NCI-H774 (cell line): ENCODE measurements at regions not wholly inside any gene's neighbourhood (a gene's known extent, or its start where the extent isn't known, plus 50 kb on each side); places are given as distances from the start of the nearest gene placed in this dataset.
"Not testable (repeated sequence)": the region's sequence is repeated elsewhere in the genome, so short reads cannot be mapped to it uniquely, and the experiment has no call there.

Experiments
- DNase-seq: peaks from one replicate; lab custom pipeline; 2025; lab: John Stamatoyannopoulos, UW

GRCh38 chr18:73681912-73682311, 465.7 kb downstream of the FBXO15 start:
- DNase-seq: no peak

GRCh38 chr18:73681398-73681797, 466.2 kb downstream of the FBXO15 start:
- DNase-seq: no peak

GRCh38 chr18:73679941-73680712, 467.5 kb downstream of the FBXO15 start:
- no peak for DNase-seq

DNA sequence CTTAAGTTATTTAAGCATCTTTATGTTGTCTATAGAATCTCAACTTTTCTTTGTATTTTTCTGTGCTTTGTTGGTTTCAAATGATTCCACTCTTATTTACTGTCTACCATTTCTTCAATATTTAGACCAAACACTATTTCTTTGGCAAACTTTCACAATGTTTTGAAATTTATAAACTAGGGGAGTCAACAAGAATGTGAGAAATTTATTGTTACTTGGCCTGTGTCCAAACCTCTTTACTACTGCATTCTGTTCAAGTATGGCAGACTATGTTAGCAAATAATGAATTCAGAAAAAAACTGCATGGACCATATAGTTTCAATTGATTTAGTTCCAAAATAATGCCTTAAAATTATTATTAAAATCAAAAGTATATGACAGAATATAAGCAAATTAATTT, 470.2 kb downstream of the FBXO15 start:
- DNase-seq: no peak

DNA sequence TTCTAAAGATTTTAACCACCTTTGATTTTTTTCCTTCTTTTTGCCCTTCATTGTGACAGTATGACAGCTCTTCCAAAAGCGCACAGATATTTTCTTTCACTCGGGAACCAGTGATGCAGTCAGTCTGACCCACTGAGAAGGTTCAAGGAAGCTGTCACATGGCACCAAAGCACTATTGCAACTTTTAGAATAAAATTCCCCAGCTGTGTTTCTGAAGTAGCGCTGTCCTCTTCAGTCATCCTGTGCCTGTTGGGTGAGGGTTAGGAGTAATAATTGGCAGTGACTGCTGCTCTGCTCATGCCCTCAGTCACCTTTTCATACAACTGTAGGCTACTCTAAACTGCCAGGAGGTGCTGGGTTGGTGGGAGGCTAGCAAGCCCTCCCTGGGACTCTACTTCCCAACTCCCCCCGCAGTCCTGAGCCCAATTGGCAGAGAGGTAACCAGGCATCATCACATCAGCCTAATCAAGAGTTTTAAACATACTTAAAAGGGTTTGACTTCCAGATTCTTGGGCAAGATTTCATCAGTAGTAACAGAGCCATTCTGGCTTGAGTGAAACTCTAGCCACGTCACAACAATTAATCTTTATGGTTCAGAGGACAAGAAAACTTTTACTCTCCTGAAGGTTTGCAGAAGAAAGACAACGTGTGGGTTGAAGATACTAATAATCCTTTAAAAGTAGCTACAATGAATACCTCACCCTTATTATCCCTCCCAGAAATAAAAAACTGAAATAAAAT, 473.3 kb downstream of the FBXO15 start:
- no peak for DNase-seq

DNA sequence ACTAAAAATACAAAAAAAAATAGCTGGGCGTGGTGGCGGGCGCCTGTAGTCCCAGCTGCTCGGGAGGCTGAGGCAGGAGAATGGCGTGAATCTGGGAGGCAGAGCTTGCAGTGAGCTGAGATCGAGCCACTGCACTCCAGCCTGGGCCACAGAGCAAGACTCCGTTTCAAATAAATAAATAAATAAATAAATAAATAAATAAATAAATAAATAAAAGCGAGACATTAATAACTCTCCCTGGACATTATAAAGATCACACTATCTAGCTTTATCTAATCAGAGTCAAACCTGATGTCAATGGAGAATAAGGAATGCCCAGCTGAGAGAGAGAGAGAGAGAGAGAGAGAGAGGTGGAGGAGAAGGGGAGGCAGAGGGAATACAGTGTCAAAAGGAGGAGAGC, 476.2 kb downstream of the FBXO15 start:
- not testable (repeated sequence) for DNase-seq

GRCh38 chr18:73670524-73670923, 477.1 kb downstream of the FBXO15 start:
- DNase-seq: no peak

- no peak for DNase-seq
These were observed 477.6 kb downstream of the FBXO15 start for GRCh38 chr18:73670039-73670438.

GRCh38 chr18:73669297-73669696, 478.3 kb downstream of the FBXO15 start:
- DNase-seq: no peak

GRCh38 chr18:73668051-73668450, 479.6 kb downstream of the FBXO15 start:
- no peak for DNase-seq

DNA sequence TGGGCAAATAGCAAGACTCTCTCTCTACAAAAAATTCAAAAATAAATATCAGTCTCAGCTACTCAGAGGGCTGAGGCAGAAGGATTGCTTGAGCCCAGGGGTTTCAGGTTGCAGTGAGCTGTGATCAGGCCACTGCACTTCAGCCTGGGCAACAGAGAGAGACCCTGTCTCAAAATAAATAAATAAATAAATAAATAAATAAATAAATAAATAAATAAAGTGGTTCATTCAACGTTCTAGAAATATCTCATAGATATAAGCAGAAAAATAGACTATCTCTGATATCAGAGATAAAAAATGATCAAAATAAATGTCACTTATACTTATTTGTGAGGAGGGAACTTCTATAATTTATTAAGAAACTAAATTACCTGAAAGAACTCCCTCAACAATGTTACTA, 480.9 kb downstream of the FBXO15 start:
- DNase-seq: no peak

DNA sequence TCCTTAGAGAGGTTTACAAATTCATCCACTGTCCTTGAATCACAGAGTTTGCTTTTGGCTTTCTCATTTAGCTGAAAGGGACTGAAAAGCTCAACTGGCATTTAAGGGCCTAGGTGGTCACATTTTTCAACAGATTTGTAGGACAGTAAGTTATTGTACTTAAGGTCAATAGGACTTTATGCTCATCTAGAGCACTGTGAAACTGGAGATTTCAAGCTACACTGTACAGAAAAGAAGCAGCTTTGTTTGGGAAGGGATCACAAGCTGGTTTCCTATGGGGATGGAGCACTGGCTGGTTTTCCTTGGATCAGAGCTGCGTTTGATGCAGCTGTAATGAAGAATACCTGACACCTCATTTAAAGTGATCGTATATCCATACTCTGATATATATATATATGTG, 482.7 kb downstream of the FBXO15 start:
- DNase-seq: no peak

DNA sequence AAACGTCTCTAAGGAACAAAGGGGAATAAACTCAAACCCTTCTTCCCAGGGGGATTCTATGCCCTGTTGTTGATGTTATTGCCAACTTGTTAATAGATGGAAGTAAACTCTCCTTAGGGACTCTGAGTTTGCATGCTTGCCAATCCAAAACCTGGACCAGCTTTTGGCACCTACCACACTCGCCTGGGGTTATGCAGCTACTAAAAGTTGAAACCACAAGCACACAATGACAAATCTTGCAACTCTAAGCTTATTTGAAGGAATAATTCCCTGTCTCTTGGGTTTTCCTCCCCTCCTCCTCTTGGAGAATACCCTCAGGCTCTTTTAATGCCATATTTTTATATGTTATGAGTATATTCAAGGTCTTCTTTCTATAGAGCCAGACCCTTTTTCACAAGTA, 484.1 kb downstream of the FBXO15 start:
- DNase-seq: no peak

DNA sequence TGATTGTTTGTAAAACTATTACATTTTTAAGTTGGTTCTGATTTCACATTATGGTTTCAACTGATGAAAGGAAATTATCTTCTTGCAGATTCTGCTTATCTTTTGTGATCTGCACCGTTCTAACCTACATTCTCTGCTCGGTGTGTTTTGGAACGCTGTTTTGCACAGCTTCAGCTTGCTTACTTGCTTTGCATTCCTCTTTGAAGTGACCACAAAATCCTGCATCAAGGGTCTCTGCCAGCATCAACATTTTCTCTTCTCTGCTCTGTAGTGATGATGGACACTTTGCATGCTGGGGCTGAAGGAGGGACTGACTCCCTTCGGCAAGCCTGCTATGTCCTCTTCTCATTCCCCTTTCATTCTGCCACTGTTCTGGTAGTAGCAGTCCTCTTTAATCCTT, 485.2 kb downstream of the FBXO15 start:
- DNase-seq: no peak

DNA sequence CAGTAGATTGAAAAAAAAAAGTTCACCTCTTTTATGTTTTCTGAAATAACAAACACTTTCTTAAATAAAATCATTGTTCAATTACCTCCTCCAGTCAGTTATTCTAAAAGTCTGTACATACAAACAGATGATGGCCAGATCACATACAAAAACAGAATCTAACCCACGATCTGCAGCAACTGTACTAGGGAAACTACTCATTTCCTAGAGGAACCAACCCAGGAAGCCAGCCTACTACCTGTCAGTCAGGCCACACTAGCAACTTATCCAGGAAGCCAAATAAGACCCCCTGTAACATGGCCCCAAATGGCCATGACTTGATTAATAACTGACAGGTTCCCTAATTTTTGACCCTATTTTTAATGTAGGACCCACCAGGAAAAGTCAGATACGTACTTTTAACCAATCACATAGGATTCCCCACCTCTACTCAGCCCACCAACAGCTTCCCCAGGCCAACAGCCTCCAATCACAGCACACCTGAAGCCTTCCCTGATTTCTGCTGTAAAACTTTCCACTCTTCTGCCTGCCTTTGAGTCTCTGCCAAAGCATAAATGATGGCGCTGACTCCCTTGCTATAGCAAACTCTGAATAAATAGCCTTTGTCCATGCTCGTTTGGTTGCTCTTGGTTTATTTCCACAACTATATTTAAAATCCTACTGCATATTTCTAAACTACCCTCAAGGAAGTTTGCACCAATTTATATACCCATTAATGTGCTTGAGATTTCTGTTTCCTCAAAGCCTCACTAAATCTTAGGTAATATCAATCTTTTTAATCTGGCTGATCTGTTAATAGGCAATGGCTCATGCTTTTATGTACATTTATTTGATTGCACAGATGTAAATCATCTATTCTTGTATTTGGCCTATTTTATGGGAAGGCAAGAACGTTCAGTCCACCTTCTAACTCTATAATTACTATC, 486.4 kb downstream of the FBXO15 start:
- no peak for DNase-seq

DNA sequence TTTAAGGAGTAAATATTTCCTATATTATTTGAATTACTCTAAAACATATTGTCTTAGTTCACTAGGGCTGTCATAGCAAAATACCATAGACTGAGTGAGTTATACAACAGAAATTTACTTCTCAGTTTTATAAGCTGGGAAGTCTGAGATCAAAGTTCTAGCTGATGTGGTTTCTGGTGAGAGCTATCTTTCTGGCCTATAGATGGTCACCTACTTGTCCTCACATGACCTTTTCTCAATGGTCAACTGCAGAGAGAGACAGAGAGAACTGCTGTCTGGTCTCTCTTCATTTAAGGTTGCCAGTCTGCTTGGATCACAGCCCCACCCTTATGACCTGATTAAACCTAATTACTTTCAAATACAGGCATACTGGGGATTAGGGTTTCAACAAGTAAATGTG, 490.9 kb downstream of the FBXO15 start:
- no peak for DNase-seq

DNA sequence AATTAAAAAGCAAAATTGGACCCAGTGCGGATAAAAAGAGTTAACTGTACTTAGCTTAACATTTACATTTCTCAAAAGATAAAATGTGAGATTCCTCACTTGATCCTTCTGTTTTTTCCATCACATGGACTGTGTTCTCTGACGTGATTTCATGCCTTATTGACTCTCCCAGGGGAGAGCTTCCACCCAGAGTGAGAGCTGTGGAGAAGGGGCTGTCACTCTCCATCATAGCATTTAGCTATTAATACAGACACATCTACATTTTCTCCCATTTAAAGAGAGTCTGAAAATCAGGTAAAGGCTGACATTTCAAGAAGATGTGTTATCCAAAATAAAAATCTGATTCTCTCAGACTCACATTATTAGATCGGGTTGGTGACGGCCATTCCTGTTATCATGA, 493.8 kb downstream of the FBXO15 start:
- DNase-seq: no peak

DNA sequence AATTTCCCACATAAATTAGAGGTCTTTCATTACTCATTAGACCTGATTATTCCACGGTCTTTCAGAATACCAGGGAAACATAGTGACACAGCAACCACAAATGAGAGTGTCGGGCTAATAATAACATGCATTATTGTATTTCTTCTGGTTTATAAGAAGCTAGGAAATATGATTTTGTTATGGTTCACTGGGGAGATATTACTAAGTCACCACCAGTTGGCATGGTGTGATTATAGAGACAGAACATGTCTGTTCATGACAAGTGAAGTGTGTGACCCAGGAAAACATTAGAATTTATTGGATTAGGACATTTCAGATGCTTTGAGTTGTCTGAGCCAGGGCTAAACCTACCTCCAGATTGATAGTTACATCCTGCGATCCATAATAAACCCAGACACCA, 494.4 kb downstream of the FBXO15 start:
- no peak for DNase-seq

- no peak for DNase-seq
These were observed 500.2 kb downstream of the FBXO15 start for GRCh38 chr18:73647391-73647790.

- no peak for DNase-seq
These were observed 500.9 kb downstream of the FBXO15 start for GRCh38 chr18:73646772-73647171.

GRCh38 chr18:73646196-73646595, 501.4 kb downstream of the FBXO15 start:
- no peak for DNase-seq

DNA sequence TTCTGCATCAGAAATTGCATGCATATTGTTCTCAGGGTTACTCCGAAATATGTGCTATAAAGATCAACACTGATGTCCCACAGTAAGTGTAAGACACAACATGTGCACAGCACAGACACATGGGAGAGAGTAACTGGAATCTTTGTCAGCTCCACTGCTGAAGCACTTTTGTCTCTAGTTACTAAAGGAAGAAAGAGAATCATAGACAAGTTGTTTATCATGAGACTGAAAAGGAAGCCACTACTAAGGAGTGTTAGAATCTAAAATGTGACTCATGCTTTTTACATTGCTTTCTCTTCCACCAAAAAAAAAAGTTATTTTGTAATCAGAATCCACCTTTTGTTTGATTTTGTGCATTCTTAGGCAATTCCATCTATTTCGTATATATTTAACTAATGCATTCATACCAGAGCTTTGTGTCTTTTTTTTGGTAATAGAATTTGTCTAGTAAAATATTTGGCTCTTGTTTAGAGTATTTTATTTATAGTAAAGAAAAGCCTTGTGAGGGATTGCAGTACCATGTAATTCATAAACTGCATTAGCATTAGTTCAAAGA, 502.4 kb downstream of the FBXO15 start:
- no peak for DNase-seq
